OCI-LY3 (cell line): ENCODE measurements at regions not wholly inside any gene's neighbourhood (a gene's known extent, or its start where the extent isn't known, plus 50 kb on each side); places are given as distances from the start of the nearest gene placed in this dataset.

ENCODE experiments used
- CTCF ChIP-seq: fragments of 200-600, 300-600 bp; sonication (generic); IDR thresholded peaks from 2 replicates; pipeline ENCODE4 v1.5.1; 2014; ENCODE audit warnings: antibody characterized with exemption, low read length, low read depth
- EZH2phosphoT487 ChIP-seq: fragments of 200-600 bp; shearing (Covaris generic); IDR thresholded peaks from 2 replicates; pipeline ENCODE4 v1.6.1; 2018; ENCODE audit warnings: antibody characterized with exemption, mixed run types, low read depth

- TF ChIP-seq CTCF, result no peak
- no peak for TF ChIP-seq EZH2phosphoT487
Observed at GRCh38 chr2:52356556-52356955, 1324.6 kb upstream of the NRXN1 start.
